Suprapubic skin (tissue), 4 donors: ENCODE measurements at regions not wholly inside any gene's neighbourhood (a gene's known extent, or its start where the extent isn't known, plus 50 kb on each side); places are given as distances from the start of the nearest gene placed in this dataset.

ENCODE experiments used
- DNase-seq, 2 donors: peaks; one replicate each; pipeline ENCODE4 v3.0.0-alpha.2; 2019; ENCODE audit warnings: low spot score in 2 of 2
- H3K27ac ChIP-seq: fragments of 200-600 bp; sonication (generic); one replicate; pipeline ENCODE4 v1.5.1; 2019
- H3K27me3 ChIP-seq: fragments of 200-600 bp; sonication (generic); one replicate; pipeline ENCODE4 v1.5.1; 2019
- H3K36me3 ChIP-seq: fragments of 200-600 bp; sonication (generic); one replicate; pipeline ENCODE4 v1.5.1; 2019
- H3K4me1 ChIP-seq: fragments of 200-600 bp; sonication (generic); one replicate; pipeline ENCODE4 v1.5.1; 2019
- H3K4me3 ChIP-seq: fragments of 200-600 bp; sonication (generic); one replicate; pipeline ENCODE4 v1.5.1; 2019; ENCODE audit warnings: mild to moderate bottlenecking
- H3K9me3 ChIP-seq: fragments of 200-600 bp; sonication (generic); one replicate; pipeline ENCODE4 v1.5.1; 2019
- EP300 ChIP-seq: sonication (generic); formaldehyde crosslinking; IDR thresholded peaks from one replicate; pipeline ENCODE4 v1.6.1; 2017; ENCODE audit warnings: antibody characterized with exemption
- POLR2A ChIP-seq, 2 donors: fragments of 450-650 bp; IDR thresholded peaks; one replicate each; pipeline ENCODE4 v1.6.1; 2017; ENCODE audit warnings: antibody characterized with exemption in 2 of 2, mild to moderate bottlenecking in 2 of 2, moderate library complexity in 2 of 2
- POLR2AphosphoS5 ChIP-seq, 3 donors: sonication (generic); formaldehyde crosslinking; IDR thresholded peaks; one replicate each; pipeline ENCODE4 v1.6.1; 2017; ENCODE audit warnings: antibody characterized with exemption in 3 of 3
- WGBS: methylation state at CpG from one replicate; pipeline ENCODE4 v1.1.5; 2018; 5-methylcytosine and 5-hydroxymethylcytosine counted together
- TF ChIP-seq, protein P1 (sequence below), 2 donors: fragments of 200-600 bp in 1 of 2; fragments of 450-650 bp in 1 of 2; sonication (generic) in 1 of 2; IDR thresholded peaks; one replicate each; pipeline ENCODE4 v1.5.1; 2016 to 2019; ENCODE audit warnings: antibody characterized with exemption in 2 of 2, mild to moderate bottlenecking in 1 of 2, moderate library complexity in 1 of 2

- Histone ChIP-seq H3K4me3 (no peak overlapping the region), H3K36me3 (no peaks in the 10 kb centered on the region), H3K4me1 (peaks cover 6% of the 10 kb centered on the region), H3K27ac (no peak overlapping the region), H3K9me3 (no peaks in the 10 kb centered on the region), H3K27me3 (no peaks in the 10 kb centered on the region)
- TF ChIP-seq POLR2AphosphoS5 (IDR thresholded peaks at IDR 0.05): no peak
- TF ChIP-seq EP300: no peak
- TF ChIP-seq, protein P1, sequence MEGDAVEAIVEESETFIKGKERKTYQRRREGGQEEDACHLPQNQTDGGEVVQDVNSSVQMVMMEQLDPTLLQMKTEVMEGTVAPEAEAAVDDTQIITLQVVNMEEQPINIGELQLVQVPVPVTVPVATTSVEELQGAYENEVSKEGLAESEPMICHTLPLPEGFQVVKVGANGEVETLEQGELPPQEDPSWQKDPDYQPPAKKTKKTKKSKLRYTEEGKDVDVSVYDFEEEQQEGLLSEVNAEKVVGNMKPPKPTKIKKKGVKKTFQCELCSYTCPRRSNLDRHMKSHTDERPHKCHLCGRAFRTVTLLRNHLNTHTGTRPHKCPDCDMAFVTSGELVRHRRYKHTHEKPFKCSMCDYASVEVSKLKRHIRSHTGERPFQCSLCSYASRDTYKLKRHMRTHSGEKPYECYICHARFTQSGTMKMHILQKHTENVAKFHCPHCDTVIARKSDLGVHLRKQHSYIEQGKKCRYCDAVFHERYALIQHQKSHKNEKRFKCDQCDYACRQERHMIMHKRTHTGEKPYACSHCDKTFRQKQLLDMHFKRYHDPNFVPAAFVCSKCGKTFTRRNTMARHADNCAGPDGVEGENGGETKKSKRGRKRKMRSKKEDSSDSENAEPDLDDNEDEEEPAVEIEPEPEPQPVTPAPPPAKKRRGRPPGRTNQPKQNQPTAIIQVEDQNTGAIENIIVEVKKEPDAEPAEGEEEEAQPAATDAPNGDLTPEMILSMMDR (IDR thresholded peaks at IDR 0.05): no peak
- no peak for TF ChIP-seq POLR2A (IDR thresholded peaks at IDR 0.05)
- no peak for DNase-seq
- WGBS: 83% methylated on average over 2 of the region's 2 CpGs
Measured at GRCh38 chrX:69386681-69387080, 117.4 kb upstream of the NALF2 start.

DNA sequence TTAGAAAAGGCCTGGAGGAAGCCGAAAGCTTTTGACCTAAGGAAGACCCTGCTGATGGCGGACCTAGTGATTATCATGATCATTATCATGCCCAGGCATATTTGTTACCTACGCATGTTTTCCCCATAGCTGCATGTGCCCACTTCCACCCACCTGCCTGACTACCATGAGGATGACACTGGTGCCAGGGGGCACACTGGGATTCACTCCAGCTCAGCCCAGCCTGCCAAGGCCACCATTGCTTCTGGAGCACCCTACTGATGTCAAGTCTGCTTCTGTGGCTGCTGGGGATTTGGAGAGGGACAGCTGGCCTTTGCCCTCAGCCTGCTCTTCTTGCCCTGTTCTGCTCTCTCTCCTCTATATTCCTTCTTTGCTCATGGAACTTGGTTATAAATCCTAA is 124.7 kb upstream of the NALF2 start:
- H3K27me3 ChIP-seq: no peaks in the 10 kb centered on the region
- no peak overlapping the region for H3K4me3 ChIP-seq
- no peaks in the 10 kb centered on the region for H3K36me3 ChIP-seq
- H3K27ac ChIP-seq: no peak overlapping the region
- TF ChIP-seq EP300 (no peak), POLR2AphosphoS5 (IDR thresholded peaks at IDR 0.05) (no peak), POLR2A (IDR thresholded peaks at IDR 0.05) (no peak)
- TF ChIP-seq, protein P1 (IDR thresholded peaks at IDR 0.05): no peak
- no peak for DNase-seq
- 74% methylated on average over 3 of the region's 3 CpGs for WGBS
- no peaks in the 10 kb centered on the region for H3K4me1 ChIP-seq
- H3K9me3 ChIP-seq: no peaks in the 10 kb centered on the region

GRCh38 chrX:69374569-69374968 is 129.6 kb upstream of the NALF2 start:
- H3K9me3 ChIP-seq: no peaks in the 10 kb centered on the region
- TF ChIP-seq POLR2AphosphoS5 (IDR thresholded peaks at IDR 0.05): no peak
- TF ChIP-seq, protein P1 (IDR thresholded peaks at IDR 0.05): no peak
- 100% methylated on average over 1 of the region's 1 CpG for WGBS
- no peak overlapping the region for H3K27ac ChIP-seq
- no peaks in the 10 kb centered on the region for H3K27me3 ChIP-seq
- no peaks in the 10 kb centered on the region for H3K36me3 ChIP-seq
- no peak for DNase-seq
- no peaks in the 10 kb centered on the region for H3K4me1 ChIP-seq
- H3K4me3 ChIP-seq: no peak overlapping the region

GRCh38 chrX:69372435-69372834 is 131.7 kb upstream of the NALF2 start:
- Histone ChIP-seq H3K4me3 (no peak overlapping the region), H3K27ac (no peak overlapping the region), H3K9me3 (no peaks in the 10 kb centered on the region), H3K27me3 (no peaks in the 10 kb centered on the region), H3K36me3 (no peaks in the 10 kb centered on the region), H3K4me1 (no peaks in the 10 kb centered on the region)
- no peak for DNase-seq
- TF ChIP-seq EP300 (no peak), POLR2A (IDR thresholded peaks at IDR 0.05) (no peak), POLR2AphosphoS5 (IDR thresholded peaks at IDR 0.05) (no peak)
- TF ChIP-seq, protein P1 (IDR thresholded peaks at IDR 0.05): no peak

DNA sequence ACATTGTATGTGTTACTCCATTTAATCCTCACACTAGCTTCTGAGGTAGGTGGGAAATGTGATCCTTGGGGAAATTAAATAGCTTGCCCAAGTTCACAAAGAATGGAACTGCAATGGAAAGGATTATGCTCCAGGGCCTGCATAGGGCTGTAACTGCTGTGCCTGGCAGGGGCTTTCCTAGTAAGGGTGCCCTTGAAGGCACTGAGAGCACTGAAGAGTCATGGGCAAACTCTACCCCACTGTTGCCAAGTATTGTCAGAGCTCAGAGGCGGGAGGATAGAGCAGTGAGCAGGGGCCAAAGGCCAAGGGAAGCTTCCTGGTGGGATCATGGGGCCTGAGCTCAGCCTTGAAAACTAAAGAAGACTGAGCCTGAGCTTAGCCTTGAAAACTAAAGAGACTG is 133.0 kb upstream of the NALF2 start:
- Histone ChIP-seq H3K27ac (no peak overlapping the region), H3K27me3 (no peaks in the 10 kb centered on the region), H3K9me3 (no peaks in the 10 kb centered on the region), H3K4me1 (no peaks in the 10 kb centered on the region), H3K4me3 (no peak overlapping the region), H3K36me3 (no peaks in the 10 kb centered on the region)
- TF ChIP-seq, protein P1 (IDR thresholded peaks at IDR 0.05): no peak
- no peak for TF ChIP-seq POLR2A (IDR thresholded peaks at IDR 0.05)
- no peak for TF ChIP-seq EP300
- TF ChIP-seq POLR2AphosphoS5 (IDR thresholded peaks at IDR 0.05): no peak
- WGBS: 70% methylated on average over 1 of the region's 1 CpG
- DNase-seq: no peak
